ENCODE measurements at regions not wholly inside any gene's neighbourhood (a gene's known extent, or its start where the extent isn't known, plus 50 kb on each side); places are given as distances from the start of the nearest gene placed in this dataset.
"Not testable (repeated sequence)": the region's sequence is repeated elsewhere in the genome, so short reads cannot be mapped to it uniquely, and the experiment has no call there.

GRCh38 chr11:29627541-29627940 is 389.3 kb downstream of the KCNA4 start:
- Histone ChIP-seq H3K4me1 (ENCODE audit: control insufficient read depth, insufficient read depth, low read length, poor library complexity, severe bottlenecking) (no peaks in the 10 kb centered on the region), H3K27ac (ENCODE audit: insufficient read depth, low read length, poor library complexity, severe bottlenecking) (no peak overlapping the region), H3K36me3 (ENCODE audit: control insufficient read depth, insufficient read depth, low read length) (no peaks in the 10 kb centered on the region), H3K9me3 (ENCODE audit: control insufficient read depth in 2 of 2, low read length in 2 of 2) (peaks cover 0 to 4% of the 10 kb centered on the region in 2 experiments), H3K27me3 (ENCODE audit: control insufficient read depth, insufficient read depth, low read length) (no peaks in the 10 kb centered on the region), H3K4me3 (ENCODE audit: low read depth, low read length) (no peak overlapping the region)
- Mint-ChIP-seq H3K27me3 (no peaks in the 10 kb centered on the region), H3K9me3 (peaks cover 0 to 16% (median 4%) of the 10 kb centered on the region in 7 donors), H3K4me3 (no peak overlapping the region), H3K27ac (no peak overlapping the region), H3K36me3 (no peaks in the 10 kb centered on the region), H3K4me1 (no peaks in the 10 kb centered on the region)
- DNase-seq (no peak), ATAC-seq (ENCODE audit: low read depth in 2 of 2) (no peak)

GRCh38 chr11:29623144-29623722 is 393.6 kb downstream of the KCNA4 start:
- Histone ChIP-seq H3K36me3 (ENCODE audit: control insufficient read depth, insufficient read depth, low read length) (no peaks in the 10 kb centered on the region), H3K4me3 (ENCODE audit: low read depth, low read length) (no peak overlapping the region), H3K9me3 (ENCODE audit: control insufficient read depth in 2 of 2, low read length in 2 of 2) (no peaks in the 10 kb centered on the region), H3K4me1 (ENCODE audit: control insufficient read depth, insufficient read depth, low read length, poor library complexity, severe bottlenecking) (no peaks in the 10 kb centered on the region), H3K27ac (ENCODE audit: insufficient read depth, low read length, poor library complexity, severe bottlenecking) (no peak overlapping the region), H3K27me3 (ENCODE audit: control insufficient read depth, insufficient read depth, low read length) (no peaks in the 10 kb centered on the region)
- Mint-ChIP-seq H3K4me1 (no peaks in the 10 kb centered on the region), H3K27me3 (no peaks in the 10 kb centered on the region), H3K9me3 (peaks cover 0 to 5% (median 3%) of the 10 kb centered on the region in 7 donors), H3K4me3 (no peak overlapping the region), H3K36me3 (no peaks in the 10 kb centered on the region), H3K27ac (no peak overlapping the region)
- ATAC-seq (ENCODE audit: low read depth in 2 of 2) (no peak), DNase-seq (no peak)

GRCh38 chr11:29616611-29617010 is 400.2 kb downstream of the KCNA4 start:
- Mint-ChIP-seq H3K4me3 (no peak overlapping the region), H3K4me1 (no peaks in the 10 kb centered on the region), H3K27me3 (no peaks in the 10 kb centered on the region), H3K36me3 (no peaks in the 10 kb centered on the region), H3K9me3 (peaks cover 0 to 22% (median 7%) of the 10 kb centered on the region in 7 donors), H3K27ac (no peak overlapping the region)
- H3K27me3 ChIP-seq (ENCODE audit: control insufficient read depth, insufficient read depth, low read length) = no peaks in the 10 kb centered on the region
- ATAC-seq (ENCODE audit: low read depth in 2 of 2) (no peak), DNase-seq (no peak)
- no peak overlapping the region for H3K4me3 ChIP-seq (ENCODE audit: low read depth, low read length)
- H3K36me3 ChIP-seq (ENCODE audit: control insufficient read depth, insufficient read depth, low read length) = no peaks in the 10 kb centered on the region
- H3K4me1 ChIP-seq (ENCODE audit: control insufficient read depth, insufficient read depth, low read length, poor library complexity, severe bottlenecking) = no peaks in the 10 kb centered on the region
- H3K27ac ChIP-seq (ENCODE audit: insufficient read depth, low read length, poor library complexity, severe bottlenecking) = no peak overlapping the region
- H3K9me3 ChIP-seq (ENCODE audit: control insufficient read depth in 2 of 2, low read length in 2 of 2) = peaks cover 0 to 4% of the 10 kb centered on the region in 2 experiments

GRCh38 chr11:29612423-29612822 is 404.4 kb downstream of the KCNA4 start:
- Histone ChIP-seq H3K36me3 (ENCODE audit: control insufficient read depth, insufficient read depth, low read length) (no peaks in the 10 kb centered on the region), H3K9me3 (ENCODE audit: control insufficient read depth in 2 of 2, low read length in 2 of 2) (peaks cover 0 to 4% of the 10 kb centered on the region in 2 experiments), H3K4me3 (ENCODE audit: low read depth, low read length) (no peak overlapping the region), H3K27ac (ENCODE audit: insufficient read depth, low read length, poor library complexity, severe bottlenecking) (no peak overlapping the region), H3K4me1 (ENCODE audit: control insufficient read depth, insufficient read depth, low read length, poor library complexity, severe bottlenecking) (no peaks in the 10 kb centered on the region), H3K27me3 (ENCODE audit: control insufficient read depth, insufficient read depth, low read length) (no peaks in the 10 kb centered on the region)
- Mint-ChIP-seq H3K4me3 (no peak overlapping the region), H3K4me1 (no peaks in the 10 kb centered on the region), H3K9me3 (peaks cover 2 to 26% (median 7%) of the 10 kb centered on the region in 7 donors), H3K36me3 (no peaks in the 10 kb centered on the region), H3K27ac (no peak overlapping the region), H3K27me3 (no peaks in the 10 kb centered on the region)
- DNase-seq = no peak
- no peak for ATAC-seq (ENCODE audit: low read depth in 2 of 2)

- H3K4me1 Mint-ChIP-seq = no peaks in the 10 kb centered on the region
- H3K4me3 Mint-ChIP-seq = no peak overlapping the region
- Histone ChIP-seq H3K27me3 (ENCODE audit: control insufficient read depth, insufficient read depth, low read length) (no peaks in the 10 kb centered on the region), H3K4me3 (ENCODE audit: low read depth, low read length) (no peak overlapping the region), H3K4me1 (ENCODE audit: control insufficient read depth, insufficient read depth, low read length, poor library complexity, severe bottlenecking) (no peaks in the 10 kb centered on the region), H3K27ac (ENCODE audit: insufficient read depth, low read length, poor library complexity, severe bottlenecking) (no peak overlapping the region), H3K36me3 (ENCODE audit: control insufficient read depth, insufficient read depth, low read length) (no peaks in the 10 kb centered on the region), H3K9me3 (ENCODE audit: control insufficient read depth in 2 of 2, low read length in 2 of 2) (no peaks in the 10 kb centered on the region)
- DNase-seq (no peak), ATAC-seq (ENCODE audit: low read depth in 2 of 2) (no peak)
- no peak overlapping the region for H3K27ac Mint-ChIP-seq
- no peaks in the 10 kb centered on the region for H3K27me3 Mint-ChIP-seq
- H3K9me3 Mint-ChIP-seq = peaks cover 0 to 9% (median 4%) of the 10 kb centered on the region in 7 donors
- H3K36me3 Mint-ChIP-seq = no peaks in the 10 kb centered on the region
Measured at GRCh38 chr11:29606330-29607031, 410.3 kb downstream of the KCNA4 start.

- H3K27me3 Mint-ChIP-seq; H3K27ac ChIP-seq (ENCODE audit: insufficient read depth, low read length, poor library complexity, severe bottlenecking); H3K4me3 Mint-ChIP-seq; H3K36me3 ChIP-seq (ENCODE audit: control insufficient read depth, insufficient read depth, low read length); H3K27ac Mint-ChIP-seq; ATAC-seq (ENCODE audit: low read depth in 2 of 2); H3K4me1 ChIP-seq (ENCODE audit: control insufficient read depth, insufficient read depth, low read length, poor library complexity, severe bottlenecking); H3K27me3 ChIP-seq (ENCODE audit: control insufficient read depth, insufficient read depth, low read length); DNase-seq; H3K9me3 Mint-ChIP-seq; H3K4me1 Mint-ChIP-seq; H3K4me3 ChIP-seq (ENCODE audit: low read depth, low read length); H3K36me3 Mint-ChIP-seq; H3K9me3 ChIP-seq (ENCODE audit: control insufficient read depth in 2 of 2, low read length in 2 of 2): not testable (repeated sequence)
Measured at GRCh38 chr11:29600151-29600575, 416.7 kb downstream of the KCNA4 start.

GRCh38 chr11:29584342-29584741 is 432.5 kb downstream of the KCNA4 start:
- no peaks in the 10 kb centered on the region for H3K36me3 ChIP-seq (ENCODE audit: control insufficient read depth, insufficient read depth, low read length)
- H3K9me3 ChIP-seq (ENCODE audit: control insufficient read depth in 2 of 2, low read length in 2 of 2) = peaks cover 0 to 2% of the 10 kb centered on the region in 2 experiments
- Mint-ChIP-seq H3K27ac (no peak overlapping the region), H3K4me3 (no peak overlapping the region), H3K27me3 (no peaks in the 10 kb centered on the region), H3K4me1 (no peaks in the 10 kb centered on the region), H3K36me3 (no peaks in the 10 kb centered on the region), H3K9me3 (peaks cover 0 to 38% (median 8%) of the 10 kb centered on the region in 7 donors)
- DNase-seq = no peak
- H3K27me3 ChIP-seq (ENCODE audit: control insufficient read depth, insufficient read depth, low read length) = no peaks in the 10 kb centered on the region
- no peak for ATAC-seq (ENCODE audit: low read depth in 2 of 2)
- H3K4me1 ChIP-seq (ENCODE audit: control insufficient read depth, insufficient read depth, low read length, poor library complexity, severe bottlenecking) = no peaks in the 10 kb centered on the region
- no peak overlapping the region for H3K4me3 ChIP-seq (ENCODE audit: low read depth, low read length)
- H3K27ac ChIP-seq (ENCODE audit: insufficient read depth, low read length, poor library complexity, severe bottlenecking) = no peak overlapping the region

GRCh38 chr11:29578806-29579205 is 438.0 kb downstream of the KCNA4 start:
- no peak for DNase-seq
- H3K4me3 ChIP-seq (ENCODE audit: low read depth, low read length) = no peak overlapping the region
- no peaks in the 10 kb centered on the region for H3K36me3 Mint-ChIP-seq
- no peak overlapping the region for H3K27ac Mint-ChIP-seq
- no peaks in the 10 kb centered on the region for H3K4me1 ChIP-seq (ENCODE audit: control insufficient read depth, insufficient read depth, low read length, poor library complexity, severe bottlenecking)
- H3K36me3 ChIP-seq (ENCODE audit: control insufficient read depth, insufficient read depth, low read length) = no peaks in the 10 kb centered on the region
- ATAC-seq (ENCODE audit: low read depth in 2 of 2) = no peak
- H3K9me3 Mint-ChIP-seq = peaks cover 0 to 17% (median 11%) of the 10 kb centered on the region in 7 donors
- no peak overlapping the region for H3K27ac ChIP-seq (ENCODE audit: insufficient read depth, low read length, poor library complexity, severe bottlenecking)
- no peaks in the 10 kb centered on the region for H3K27me3 Mint-ChIP-seq
- H3K4me1 Mint-ChIP-seq = no peaks in the 10 kb centered on the region
- H3K9me3 ChIP-seq (ENCODE audit: control insufficient read depth in 2 of 2, low read length in 2 of 2) = no peaks in the 10 kb centered on the region
- no peaks in the 10 kb centered on the region for H3K27me3 ChIP-seq (ENCODE audit: control insufficient read depth, insufficient read depth, low read length)
- no peak overlapping the region for H3K4me3 Mint-ChIP-seq
